HepG2 (cell line): ENCODE measurements at regions not wholly inside any gene's neighbourhood (a gene's known extent, or its start where the extent isn't known, plus 50 kb on each side); places are given as distances from the start of the nearest gene placed in this dataset.

Experiments used
- ATAC-seq: fragments of 200-7000 bp; cut with Tn5 transposase; 3 replicates; pipeline ENCODE4 v1.9.1; 2020; ENCODE audit warnings: mild to moderate bottlenecking, moderate library complexity
- BruUV-seq: library from RNA; stranded (reverse); fragments of 400-500 nt; replicated peaks from 2 replicates; lab custom pipeline; 2021; lab: Mats Ljungman, UMichigan
- CTCF ChIA-PET: fragments of 300-600 bp; formaldehyde crosslinking; extraction: SDS; loops from one replicate; lab custom pipeline; 2021; ENCODE audit warnings: low total read pairs, inconsistent platforms, low intra/inter-chr PET ratio; lab: Yijun Ruan, JAX
- POLR2A ChIA-PET: fragments of 350-600 bp; sonication (Branson Sonifier 250); formaldehyde crosslinking; loops from one replicate; lab custom pipeline; 2020; ENCODE audit warnings: antibody characterized with exemption, inconsistent platforms; lab: Yijun Ruan, JAX
- DNase-seq: peaks from one replicate; pipeline ENCODE4 v3.0.0-alpha.2; 2015; ENCODE audit warnings: low spot score
- FAIRE-seq: peaks from 3 replicates; lab custom pipeline; 2011; peaks lifted over from hg19 to GRCh38; lab: Jason Lieb, UNC
- H2AFZ ChIP-seq: one replicate; pipeline ENCODE4 v1.6.1; 2011; ENCODE audit warnings: low read length, inconsistent platforms
- H3K27ac ChIP-seq: fragments of 300-600 bp; 3 replicates; pipeline ENCODE4 v1.8.0; 2011; ENCODE audit warnings: mixed run types, mild to moderate bottlenecking, mixed read lengths, low read length, inconsistent platforms; ENCODE audit not compliant: insufficient read depth; ENCODE audit errors: extremely low read length
- H3K27me3 ChIP-seq, 2 experiments: fragments of 200-600 bp in 1 of 2; 2 replicates in 1 of 2; 3 replicates in 1 of 2; pipeline versions ENCODE4 v1.6.0 to v1.8.0; 2011; ENCODE audit warnings: low read length in 2 of 2, mild to moderate bottlenecking in 2 of 2, moderate library complexity in 2 of 2, inconsistent platforms in 1 of 2; ENCODE audit not compliant: insufficient read depth in 2 of 2, control insufficient read depth in 1 of 2
- H3K36me3 ChIP-seq, 2 experiments: fragments of 200-600 bp in 1 of 2; replicated peaks in 1 of 2; 2 replicates in 1 of 2; 3 replicates in 1 of 2; pipeline versions ENCODE4 v1.5.1 to v1.8.0; 2011; ENCODE audit warnings: low read length in 2 of 2, inconsistent platforms in 1 of 2; ENCODE audit not compliant: insufficient read depth in 2 of 2, control insufficient read depth in 1 of 2
- H3K4me1 ChIP-seq: 2 replicates; pipeline ENCODE4 v1.5.1; 2012; ENCODE audit warnings: low read length, inconsistent platforms; ENCODE audit not compliant: insufficient read depth
- H3K4me2 ChIP-seq: 2 replicates; pipeline ENCODE4 v1.6.0; 2011; ENCODE audit warnings: low read depth, low read length, inconsistent platforms
- H3K4me3 ChIP-seq, 3 experiments: fragments of 200-600 bp in 1 of 3; sonication (generic), shearing (Covaris generic) in 1 of 3; replicated peaks in 1 of 3; 2 replicates each; pipeline ENCODE4 v1.5.1; 2011 to 2016; ENCODE audit warnings: low read length in 3 of 3, inconsistent platforms in 2 of 3, low read depth in 2 of 3, mild to moderate bottlenecking in 2 of 3, control low read depth in 1 of 3, mixed read lengths in 1 of 3; ENCODE audit not compliant: insufficient read depth in 1 of 3
- H3K79me2 ChIP-seq: one replicate; pipeline ENCODE4 v1.6.1; 2011; ENCODE audit warnings: low read length, inconsistent platforms; ENCODE audit not compliant: insufficient read depth
- H3K9ac ChIP-seq: 2 replicates; pipeline ENCODE4 v1.6.0; 2011; ENCODE audit warnings: mild to moderate bottlenecking, low read depth, low read length, inconsistent platforms; ENCODE audit not compliant: insufficient read depth
- H3K9me3 ChIP-seq: 2 replicates; pipeline ENCODE4 v1.5.1; 2012; ENCODE audit warnings: mild to moderate bottlenecking, low read length
- H4K20me1 ChIP-seq: 2 replicates; pipeline ENCODE4 v1.6.0; 2011; ENCODE audit warnings: inconsistent platforms, mild to moderate bottlenecking, low read length, moderate library complexity; ENCODE audit not compliant: insufficient read depth
- FLYWCH1 ChIP-seq: sonication (generic); formaldehyde crosslinking; IDR thresholded peaks from 2 replicates; pipeline ENCODE4 v1.8.1; 2023; ENCODE audit warnings: mild to moderate bottlenecking, missing genetic modification reagents
- MZF1 ChIP-seq: sonication (generic); formaldehyde crosslinking; IDR thresholded peaks from 2 replicates; pipeline ENCODE4 v1.8.1; 2023; ENCODE audit warnings: mild to moderate bottlenecking, missing genetic modification reagents, borderline replicate concordance
- RAD21 ChIP-seq: fragments of 450-650 bp; formaldehyde crosslinking; IDR thresholded peaks from 2 replicates; pipeline ENCODE4 v1.5.0; 2020; ENCODE audit warnings: mild to moderate bottlenecking
- RBM22 ChIP-seq: fragments of 200-400 bp; formaldehyde crosslinking; optimal IDR thresholded peaks from 2 replicates; pipeline ENCODE3; 2017; ENCODE audit warnings: mild to moderate bottlenecking, low read length, moderate library complexity
- SCMH1 ChIP-seq: sonication (generic); formaldehyde crosslinking; IDR thresholded peaks from 2 replicates; pipeline ENCODE4 v1.9.0; 2021; ENCODE audit warnings: missing genetic modification reagents, mild to moderate bottlenecking, borderline replicate concordance
- ZNF451 ChIP-seq: sonication (generic); formaldehyde crosslinking; IDR thresholded peaks from 2 replicates; pipeline ENCODE4 v1.5.0; 2020; ENCODE audit warnings: mild to moderate bottlenecking, missing genetic modification reagents
- ZNF615 ChIP-seq: sonication (generic); formaldehyde crosslinking; IDR thresholded peaks from 2 replicates; pipeline ENCODE4 v1.5.0; 2020; ENCODE audit warnings: mild to moderate bottlenecking, missing genetic modification reagents, borderline replicate concordance
- ZNF7 ChIP-seq: IDR thresholded peaks from 2 replicates; pipeline ENCODE4 v1.6.1; 2016; ENCODE audit warnings: missing biosample characterization, missing genetic modification reagents
- ZNF781 ChIP-seq: sonication (generic); formaldehyde crosslinking; IDR thresholded peaks from 2 replicates; pipeline ENCODE4 v1.5.1; 2020; ENCODE audit warnings: borderline replicate concordance, mild to moderate bottlenecking, missing genetic modification reagents; ENCODE audit errors: not compliant biosample characterization
- ZNF883 ChIP-seq: sonication (generic); formaldehyde crosslinking; IDR thresholded peaks from 2 replicates; pipeline ENCODE4 v1.5.1; 2020; ENCODE audit warnings: mild to moderate bottlenecking, missing genetic modification reagents; ENCODE audit errors: not compliant biosample characterization
- ZSCAN30 ChIP-seq: sonication (generic); formaldehyde crosslinking; IDR thresholded peaks from 2 replicates; pipeline ENCODE4 v1.5.0; 2020; ENCODE audit warnings: mild to moderate bottlenecking, missing genetic modification reagents
- WGBS: methylation state at CpG from one replicate; pipeline ENCODE4 v1.1.6; 2017; ENCODE audit warnings: low lambda C conversion rate; 5-methylcytosine and 5-hydroxymethylcytosine counted together
- in situ Hi-C: cut with HindIII; loops from 2 replicates; pipeline ENCODE4 v1.10.0; 2017; ENCODE audit warnings: low pct_unique_long_range_greater_than_20kb; ENCODE audit not compliant: extremely low pct_ligation_motif_present
- intact Hi-C: fragments of 100-400 bp; cut with micrococcal nuclease; formaldehyde crosslinking; loops from one replicate; pipeline ENCODE4 v1.10.0; 2022; ENCODE audit not compliant: unreplicated experiment
- TF ChIP-seq, protein P1 (sequence below): sonication (generic); formaldehyde crosslinking; IDR thresholded peaks from 2 replicates; pipeline ENCODE4 v1.4.0; 2020; ENCODE audit warnings: missing genetic modification reagents, borderline replicate concordance
- TF ChIP-seq, protein P2 (sequence below): sonication (generic); formaldehyde crosslinking; IDR thresholded peaks from 2 replicates; pipeline ENCODE4 v1.4.0; 2020; ENCODE audit warnings: mild to moderate bottlenecking, missing genetic modification reagents
- TF ChIP-seq, protein P3 (sequence below): fragments of 450-650 bp; IDR thresholded peaks from 2 replicates; pipeline ENCODE4 v1.6.1; 2017
- TF ChIP-seq, protein P4 (sequence below): sonication (generic); formaldehyde crosslinking; IDR thresholded peaks from 2 replicates; pipeline ENCODE4 v1.8.1; 2023; ENCODE audit warnings: mild to moderate bottlenecking, missing genetic modification reagents
- TF ChIP-seq, protein P5 (sequence below): IDR thresholded peaks from 2 replicates; pipeline ENCODE4 v1.6.1; 2012; ENCODE audit warnings: inconsistent platforms

DNA sequence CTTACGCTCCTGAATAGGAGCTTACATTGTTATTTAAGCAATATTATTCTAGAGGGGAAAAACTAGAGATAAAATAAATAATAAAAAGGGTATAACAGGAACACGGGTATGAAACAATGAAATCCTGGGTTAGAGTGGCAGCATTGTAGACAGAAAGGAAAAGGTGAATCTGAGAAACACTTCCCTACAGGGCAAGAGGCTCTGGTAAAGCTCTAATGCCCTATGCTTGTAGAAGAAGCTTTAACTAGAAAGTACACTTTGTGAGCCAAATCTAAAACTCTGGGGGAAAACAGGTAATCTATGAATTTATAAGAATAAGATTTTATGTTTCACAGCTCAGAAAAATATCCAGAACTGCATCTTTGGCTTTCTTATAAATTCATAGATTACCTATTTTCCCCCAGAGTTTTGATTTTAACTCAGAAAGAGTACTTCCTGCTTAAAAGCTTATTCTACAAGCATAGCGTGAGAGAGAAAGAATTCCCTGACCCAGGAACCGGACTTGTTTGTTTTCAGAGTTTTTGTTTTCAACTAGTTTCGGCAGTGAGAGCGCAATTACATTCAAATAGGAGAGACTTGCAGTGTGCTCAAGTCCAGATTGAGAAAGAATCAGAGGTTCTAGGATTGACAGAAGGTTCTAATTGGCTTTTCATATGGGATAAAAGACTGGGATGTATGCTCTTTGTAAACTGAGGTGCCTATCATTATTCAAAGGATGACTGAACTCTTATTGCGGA, 651.0 kb upstream of the RORB start:
- CTCF ChIA-PET, result no interaction called here
- intact Hi-C loops, result no loop called here
- POLR2A ChIA-PET, result no interaction called here
- FAIRE-seq (no peak), ATAC-seq (no peak), DNase-seq (no peak)
- TF ChIP-seq, protein P1, sequence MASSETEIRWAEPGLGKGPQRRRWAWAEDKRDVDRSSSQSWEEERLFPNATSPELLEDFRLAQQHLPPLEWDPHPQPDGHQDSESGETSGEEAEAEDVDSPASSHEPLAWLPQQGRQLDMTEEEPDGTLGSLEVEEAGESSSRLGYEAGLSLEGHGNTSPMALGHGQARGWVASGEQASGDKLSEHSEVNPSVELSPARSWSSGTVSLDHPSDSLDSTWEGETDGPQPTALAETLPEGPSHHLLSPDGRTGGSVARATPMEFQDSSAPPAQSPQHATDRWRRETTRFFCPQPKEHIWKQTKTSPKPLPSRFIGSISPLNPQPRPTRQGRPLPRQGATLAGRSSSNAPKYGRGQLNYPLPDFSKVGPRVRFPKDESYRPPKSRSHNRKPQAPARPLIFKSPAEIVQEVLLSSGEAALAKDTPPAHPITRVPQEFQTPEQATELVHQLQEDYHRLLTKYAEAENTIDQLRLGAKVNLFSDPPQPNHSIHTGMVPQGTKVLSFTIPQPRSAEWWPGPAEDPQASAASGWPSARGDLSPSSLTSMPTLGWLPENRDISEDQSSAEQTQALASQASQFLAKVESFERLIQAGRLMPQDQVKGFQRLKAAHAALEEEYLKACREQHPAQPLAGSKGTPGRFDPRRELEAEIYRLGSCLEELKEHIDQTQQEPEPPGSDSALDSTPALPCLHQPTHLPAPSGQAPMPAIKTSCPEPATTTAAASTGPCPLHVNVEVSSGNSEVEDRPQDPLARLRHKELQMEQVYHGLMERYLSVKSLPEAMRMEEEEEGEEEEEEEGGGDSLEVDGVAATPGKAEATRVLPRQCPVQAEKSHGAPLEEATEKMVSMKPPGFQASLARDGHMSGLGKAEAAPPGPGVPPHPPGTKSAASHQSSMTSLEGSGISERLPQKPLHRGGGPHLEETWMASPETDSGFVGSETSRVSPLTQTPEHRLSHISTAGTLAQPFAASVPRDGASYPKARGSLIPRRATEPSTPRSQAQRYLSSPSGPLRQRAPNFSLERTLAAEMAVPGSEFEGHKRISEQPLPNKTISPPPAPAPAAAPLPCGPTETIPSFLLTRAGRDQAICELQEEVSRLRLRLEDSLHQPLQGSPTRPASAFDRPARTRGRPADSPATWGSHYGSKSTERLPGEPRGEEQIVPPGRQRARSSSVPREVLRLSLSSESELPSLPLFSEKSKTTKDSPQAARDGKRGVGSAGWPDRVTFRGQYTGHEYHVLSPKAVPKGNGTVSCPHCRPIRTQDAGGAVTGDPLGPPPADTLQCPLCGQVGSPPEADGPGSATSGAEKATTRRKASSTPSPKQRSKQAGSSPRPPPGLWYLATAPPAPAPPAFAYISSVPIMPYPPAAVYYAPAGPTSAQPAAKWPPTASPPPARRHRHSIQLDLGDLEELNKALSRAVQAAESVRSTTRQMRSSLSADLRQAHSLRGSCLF, result no peak
- TF ChIP-seq MZF1 (no peak), ZNF615 (CRISPR knock-in tag) (no peak), ZNF451 (CRISPR knock-in tag) (no peak), RAD21 (CRISPR knock-in tag) (no peak), FLYWCH1 (CRISPR knock-in tag) (no peak), ZNF883 (CRISPR knock-in tag) (no peak), ZSCAN30 (CRISPR knock-in tag) (no peak), RBM22 (no peak), ZNF781 (CRISPR knock-in tag) (no peak), SCMH1 (CRISPR knock-in tag) (no peak), ZNF7 (CRISPR knock-in tag) (no peak)
- TF ChIP-seq, protein P2, sequence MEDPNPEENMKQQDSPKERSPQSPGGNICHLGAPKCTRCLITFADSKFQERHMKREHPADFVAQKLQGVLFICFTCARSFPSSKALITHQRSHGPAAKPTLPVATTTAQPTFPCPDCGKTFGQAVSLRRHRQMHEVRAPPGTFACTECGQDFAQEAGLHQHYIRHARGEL (CRISPR knock-in tag), result no peak
- TF ChIP-seq, protein P3, sequence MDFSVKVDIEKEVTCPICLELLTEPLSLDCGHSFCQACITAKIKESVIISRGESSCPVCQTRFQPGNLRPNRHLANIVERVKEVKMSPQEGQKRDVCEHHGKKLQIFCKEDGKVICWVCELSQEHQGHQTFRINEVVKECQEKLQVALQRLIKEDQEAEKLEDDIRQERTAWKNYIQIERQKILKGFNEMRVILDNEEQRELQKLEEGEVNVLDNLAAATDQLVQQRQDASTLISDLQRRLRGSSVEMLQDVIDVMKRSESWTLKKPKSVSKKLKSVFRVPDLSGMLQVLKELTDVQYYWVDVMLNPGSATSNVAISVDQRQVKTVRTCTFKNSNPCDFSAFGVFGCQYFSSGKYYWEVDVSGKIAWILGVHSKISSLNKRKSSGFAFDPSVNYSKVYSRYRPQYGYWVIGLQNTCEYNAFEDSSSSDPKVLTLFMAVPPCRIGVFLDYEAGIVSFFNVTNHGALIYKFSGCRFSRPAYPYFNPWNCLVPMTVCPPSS, result no peak
- TF ChIP-seq, protein P4, sequence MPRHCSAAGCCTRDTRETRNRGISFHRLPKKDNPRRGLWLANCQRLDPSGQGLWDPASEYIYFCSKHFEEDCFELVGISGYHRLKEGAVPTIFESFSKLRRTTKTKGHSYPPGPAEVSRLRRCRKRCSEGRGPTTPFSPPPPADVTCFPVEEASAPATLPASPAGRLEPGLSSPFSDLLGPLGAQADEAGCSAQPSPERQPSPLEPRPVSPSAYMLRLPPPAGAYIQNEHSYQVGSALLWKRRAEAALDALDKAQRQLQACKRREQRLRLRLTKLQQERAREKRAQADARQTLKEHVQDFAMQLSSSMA, result no peak
- TF ChIP-seq, protein P5, sequence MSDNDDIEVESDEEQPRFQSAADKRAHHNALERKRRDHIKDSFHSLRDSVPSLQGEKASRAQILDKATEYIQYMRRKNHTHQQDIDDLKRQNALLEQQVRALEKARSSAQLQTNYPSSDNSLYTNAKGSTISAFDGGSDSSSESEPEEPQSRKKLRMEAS, result no peak
- 31% methylated on average over 7 of the region's 7 CpGs for WGBS
- in situ Hi-C loops, result no loop called here
- no TSS peak for BruUV-seq
- H3K27ac ChIP-seq, result no peak overlapping the region
- no peak overlapping the region for H3K4me3 ChIP-seq
- no peak overlapping the region for H3K9ac ChIP-seq
- H3K4me1 ChIP-seq, result no peaks in the 10 kb centered on the region
- H3K9me3 ChIP-seq, result no peaks in the 10 kb centered on the region
- no peaks in the 10 kb centered on the region for H3K27me3 ChIP-seq
- no peak overlapping the region for H2AFZ ChIP-seq
- H3K4me2 ChIP-seq, result no peak overlapping the region
- H4K20me1 ChIP-seq, result no peaks in the 10 kb centered on the region
- H3K36me3 ChIP-seq, result no peaks in the 10 kb centered on the region
- no peaks in the 10 kb centered on the region for H3K79me2 ChIP-seq
